Medulla oblongata (tissue), 1 donor: ENCODE measurements at regions not wholly inside any gene's neighbourhood (a gene's known extent, or its start where the extent isn't known, plus 50 kb on each side); places are given as distances from the start of the nearest gene placed in this dataset.

Source experiments
- DNase-seq: peaks from one replicate; pipeline ENCODE4 v3.0.0-alpha.2; 2015; ENCODE audit errors: extremely low spot score

GRCh38 chr13:57045826-57046546 is 94.7 kb upstream of the PRR20A start:
- DNase-seq = no peak

GRCh38 chr13:57056601-57057180 is 84.0 kb upstream of the PRR20A start:
- no peak for DNase-seq

- DNase-seq = no peak
These were observed 77.7 kb upstream of the PRR20A start for GRCh38 chr13:57063007-57063406.

- DNase-seq = no peak
These were observed 66.7 kb upstream of the PRR20A start for GRCh38 chr13:57073983-57074382.

- no peak for DNase-seq
These were observed 65.1 kb upstream of the PRR20A start for GRCh38 chr13:57075588-57075987.

GRCh38 chr13:57087006-57087405 is 53.7 kb upstream of the PRR20A start:
- no peak for DNase-seq
